HEK293T (cell line): ENCODE measurements at regions not wholly inside any gene's neighbourhood (a gene's known extent, or its start where the extent isn't known, plus 50 kb on each side); places are given as distances from the start of the nearest gene placed in this dataset.

Experiments
- CTCF ChIA-PET: fragments of 350-600 bp; formaldehyde crosslinking; extraction: SDS; loops from one replicate; lab custom pipeline; 2021; ENCODE audit warnings: antibody characterized with exemption, inconsistent platforms; lab: Yijun Ruan, JAX
- POLR2A ChIA-PET: fragments of 350-600 bp; formaldehyde crosslinking; extraction: SDS; loops from one replicate; lab custom pipeline; 2020; ENCODE audit warnings: antibody characterized with exemption, inconsistent platforms; lab: Yijun Ruan, JAX
- DNase-seq: peaks from one replicate; pipeline ENCODE4 v3.0.0; 2012; ENCODE audit warnings: mixed read lengths; ENCODE audit errors: extremely low spot score
- ARNT ChIP-seq: fragments of 450-650 bp; IDR thresholded peaks from 2 replicates; pipeline ENCODE4 v1.6.1; 2017; ENCODE audit warnings: mild to moderate bottlenecking
- BHLHE40 ChIP-seq: fragments of 450-650 bp; IDR thresholded peaks from 2 replicates; pipeline ENCODE4 v1.6.1; 2016; ENCODE audit warnings: mild to moderate bottlenecking, moderate library complexity, borderline replicate concordance
- CTBP1 ChIP-seq: fragments of 450-650 bp; IDR thresholded peaks from 2 replicates; pipeline ENCODE4 v1.6.1; 2016; ENCODE audit warnings: borderline replicate concordance
- ELF4 ChIP-seq: fragments of 450-650 bp; IDR thresholded peaks from 2 replicates; pipeline ENCODE4 v1.6.1; 2017; ENCODE audit warnings: antibody characterized with exemption
- FOXA1 ChIP-seq: fragments of 450-650 bp; IDR thresholded peaks from 2 replicates; pipeline ENCODE4 v1.6.1; 2016; ENCODE audit warnings: mild to moderate bottlenecking
- FOXK2 ChIP-seq: fragments of 450-650 bp; IDR thresholded peaks from 2 replicates; pipeline ENCODE4 v1.6.1; 2016; ENCODE audit warnings: mild to moderate bottlenecking
- FOXM1 ChIP-seq: fragments of 450-650 bp; IDR thresholded peaks from 2 replicates; pipeline ENCODE4 v1.6.1; 2017; ENCODE audit warnings: mild to moderate bottlenecking, borderline replicate concordance
- HDGF ChIP-seq: fragments of 450-650 bp; IDR thresholded peaks from 2 replicates; pipeline ENCODE4 v1.6.1; 2017; ENCODE audit warnings: antibody characterized with exemption, borderline replicate concordance
- L3MBTL2 ChIP-seq: fragments of 450-650 bp; conservative IDR thresholded peaks from 2 replicates; pipeline ENCODE4 v1.6.1; 2016; ENCODE audit warnings: mild to moderate bottlenecking
- LEF1 ChIP-seq: fragments of 450-650 bp; IDR thresholded peaks from 2 replicates; pipeline ENCODE4 v1.6.1; 2017; ENCODE audit warnings: mild to moderate bottlenecking, borderline replicate concordance
- NFRKB ChIP-seq: fragments of 450-650 bp; IDR thresholded peaks from 2 replicates; pipeline ENCODE4 v1.6.1; 2016; ENCODE audit warnings: mild to moderate bottlenecking, moderate library complexity
- PKNOX1 ChIP-seq: fragments of 450-650 bp; IDR thresholded peaks from 2 replicates; pipeline ENCODE4 v1.6.1; 2016
- SP1 ChIP-seq: fragments of 450-650 bp; IDR thresholded peaks from 2 replicates; pipeline ENCODE4 v1.6.1; 2017
- SUZ12 ChIP-seq: fragments of 450-650 bp; IDR thresholded peaks from 2 replicates; pipeline ENCODE4 v1.6.1; 2016; ENCODE audit warnings: mild to moderate bottlenecking
- TARDBP ChIP-seq: fragments of 450-650 bp; IDR thresholded peaks from 2 replicates; pipeline ENCODE4 v1.6.1; 2016
- ZNF384 ChIP-seq: fragments of 450-650 bp; IDR thresholded peaks from 2 replicates; pipeline ENCODE4 v1.6.1; 2016

- POLR2A ChIA-PET, result no interaction called here
- CTCF ChIA-PET, result no interaction called here
- TF ChIP-seq ELF4 (no peak), CTBP1 (no peak), PKNOX1 (no peak), FOXA1 (no peak), ZNF384 (no peak), BHLHE40 (no peak), ARNT (no peak), SP1 (no peak), SUZ12 (no peak), FOXM1 (no peak), LEF1 (no peak), FOXK2 (no peak), L3MBTL2 (no peak), NFRKB (no peak), HDGF (no peak), TARDBP (no peak)
- DNase-seq, result no peak
These were observed 292.1 kb upstream of the HDAC4 start for GRCh38 chr2:239692919-239693318.

- CTCF ChIA-PET, result no interaction called here
- POLR2A ChIA-PET, result no interaction called here
- DNase-seq, result no peak
- TF ChIP-seq SP1 (no peak), HDGF (no peak), ELF4 (no peak), CTBP1 (no peak), PKNOX1 (no peak), FOXK2 (no peak), SUZ12 (no peak), BHLHE40 (no peak), NFRKB (no peak), FOXM1 (no peak), LEF1 (no peak), L3MBTL2 (no peak), FOXA1 (no peak), ARNT (no peak), TARDBP (no peak), ZNF384 (no peak)
These were observed 291.6 kb upstream of the HDAC4 start for GRCh38 chr2:239692362-239692851.

- CTCF ChIA-PET, result no interaction called here
- TF ChIP-seq HDGF (no peak), TARDBP (no peak), PKNOX1 (no peak), FOXK2 (no peak)
- POLR2A ChIA-PET, result no interaction called here
These were observed 290.9 kb upstream of the HDAC4 start for GRCh38 chr2:239691720-239692119.

GRCh38 chr2:239690651-239691631, 290.1 kb upstream of the HDAC4 start:
- TF ChIP-seq TARDBP (no peak), SP1 (no peak), NFRKB (no peak), FOXM1 (no peak), FOXA1 (no peak), ELF4 (no peak), CTBP1 (no peak), LEF1 (no peak), ZNF384 (no peak), L3MBTL2 (no peak), BHLHE40 (no peak), PKNOX1 (no peak)
- POLR2A ChIA-PET, result no interaction called here
- DNase-seq, result no peak
- CTCF ChIA-PET, result no interaction called here

More at GRCh38 chr2:239691720-239692119, 290.9 kb upstream of the HDAC4 start:
- no peak for DNase-seq

GRCh38 chr2:239689985-239690384, 289.2 kb upstream of the HDAC4 start:
- DNase-seq, result no peak
- TF ChIP-seq ELF4 (no peak), LEF1 (no peak), SP1 (no peak), ZNF384 (no peak), ARNT (no peak), HDGF (no peak), SUZ12 (no peak), NFRKB (no peak), TARDBP (no peak), FOXM1 (no peak), CTBP1 (no peak), L3MBTL2 (no peak), BHLHE40 (no peak), FOXA1 (no peak), PKNOX1 (no peak), FOXK2 (no peak)
- ChIA-PET POLR2A (no interaction called here), CTCF (no interaction called here)
